Stomach (tissue), 8 donors: ENCODE measurements at regions not wholly inside any gene's neighbourhood (a gene's known extent, or its start where the extent isn't known, plus 50 kb on each side); places are given as distances from the start of the nearest gene placed in this dataset.

ENCODE experiments used
- DNase-seq, 2 donors: peaks; one replicate each; pipeline versions ENCODE4 v3.0.0 to v3.0.0-alpha.2; 2013 to 2019
- H3K27ac ChIP-seq, 5 donors: fragments of 200-600 bp in 4 of 5; sonication (generic) in 4 of 5; one replicate each; pipeline ENCODE4 v1.5.1; 2013 to 2019; ENCODE audit warnings: mild to moderate bottlenecking in 1 of 5, moderate library complexity in 1 of 5
- H3K27me3 ChIP-seq, 3 donors: fragments of 200-600 bp; sonication (generic); one replicate each; pipeline ENCODE4 v1.5.1; 2017 to 2019; ENCODE audit warnings: mixed run types in 1 of 3
- H3K36me3 ChIP-seq, 4 donors: fragments of 200-600 bp; sonication (generic); 1 replicate in 3 of 4; 2 replicates in 1 of 4; pipeline ENCODE4 v1.5.1; 2016 to 2019
- H3K4me1 ChIP-seq, 4 donors: fragments of 200-600 bp; sonication (generic); one replicate each; pipeline ENCODE4 v1.5.1; 2016 to 2019
- H3K4me3 ChIP-seq, 4 donors: fragments of 200-600 bp; sonication (generic) in 3 of 4; one replicate each; pipeline ENCODE4 v1.5.1; 2016 to 2019; ENCODE audit warnings: mild to moderate bottlenecking in 1 of 4
- H3K9me3 ChIP-seq, 4 donors: fragments of 200-600 bp; sonication (generic); one replicate each; pipeline ENCODE4 v1.5.1; 2016 to 2019
- CTCF ChIP-seq, 7 experiments: fragments of 450-650 bp in 4 of 7; fragments of 200-600 bp in 3 of 7; sonication (generic) in 3 of 7; IDR thresholded peaks; one replicate each; pipeline ENCODE4 v1.5.1; 2016 to 2019; ENCODE audit warnings: antibody characterized with exemption in 7 of 7, control low read depth in 2 of 7, mild to moderate bottlenecking in 1 of 7
- EP300 ChIP-seq: sonication (generic); formaldehyde crosslinking; IDR thresholded peaks from one replicate; pipeline ENCODE4 v1.6.1; 2017; ENCODE audit warnings: antibody characterized with exemption
- POLR2A ChIP-seq, 4 donors: fragments of 450-650 bp; IDR thresholded peaks; one replicate each; pipeline ENCODE4 v1.6.1; 2016; ENCODE audit warnings: antibody characterized with exemption in 4 of 4, control low read depth in 2 of 4, mild to moderate bottlenecking in 1 of 4, moderate library complexity in 1 of 4
- POLR2AphosphoS5 ChIP-seq, 3 donors: sonication (generic); formaldehyde crosslinking; IDR thresholded peaks; one replicate each; pipeline ENCODE4 v1.6.1; 2016; ENCODE audit warnings: antibody characterized with exemption in 3 of 3
- WGBS, 5 donors: extraction: QIAGEN DNeasy Blood & Tissue Kit in 3 of 5; methylation state at CpG; one replicate each; pipeline versions ENCODE4 v1.1.5 to v1.1.7; 2013 to 2018; 5-methylcytosine and 5-hydroxymethylcytosine counted together
- intact Hi-C: fragments of 100-400 bp; cut with DNase I; formaldehyde crosslinking; loops from one replicate; pipeline ENCODE4 v1.15.1; 2023; ENCODE audit warnings: low total_unique reads
- donor health status: healthy with polysubstance abuse.
- donor health status: Bipolar disorder and iron deficiency.
- donor health status: healthy.

GRCh38 chr11:115965767-115966504 is 461.7 kb upstream of the CADM1 start:
- peak in 1 of 2 donors; percentile 48 for DNase-seq
- Histone ChIP-seq H3K9me3 (no peaks in the 10 kb centered on the region), H3K27ac (no peak overlapping the region), H3K36me3 (no peaks in the 10 kb centered on the region), H3K4me1 (peaks cover 0 to 15% (median 5%) of the 10 kb centered on the region in 4 donors), H3K4me3 (no peak overlapping the region), H3K27me3 (peaks cover 0 to 16% (median 0%) of the 10 kb centered on the region in 3 donors)
- 55 to 65% (median 61%) methylated on average over 13 of the region's 13 CpGs for WGBS, 5 donors
- TF ChIP-seq POLR2A (IDR thresholded peaks at IDR 0.05) (no peak), CTCF (IDR thresholded peaks at IDR 0.05) (no peak), POLR2AphosphoS5 (IDR thresholded peaks at IDR 0.05) (no peak), EP300 (no peak)
- intact Hi-C loops = no loop called here

- Histone ChIP-seq H3K4me3 (no peak overlapping the region), H3K27me3 (peaks cover 0 to 22% (median 3%) of the 10 kb centered on the region in 3 donors)
Measured at GRCh38 chr11:115964091-115964490, 459.9 kb upstream of the CADM1 start.

GRCh38 chr11:115963156-115963555 is 458.9 kb upstream of the CADM1 start:
- TF ChIP-seq POLR2AphosphoS5 (IDR thresholded peaks at IDR 0.05) = no peak
- TF ChIP-seq CTCF (IDR thresholded peaks at IDR 0.05) = no peak
- TF ChIP-seq EP300 = no peak
- no peak for TF ChIP-seq POLR2A (IDR thresholded peaks at IDR 0.05)
- Histone ChIP-seq H3K4me1 (peaks cover 0 to 15% (median 5%) of the 10 kb centered on the region in 4 donors), H3K27ac (no peak overlapping the region), H3K9me3 (no peaks in the 10 kb centered on the region), H3K36me3 (no peaks in the 10 kb centered on the region), H3K27me3 (peaks cover 0 to 30% (median 5%) of the 10 kb centered on the region in 3 donors), H3K4me3 (no peak overlapping the region)
- WGBS, 5 donors = 37 to 55% (median 48%) methylated on average over 6 of the region's 6 CpGs
- peak in 1 of 2 donors; percentile 62 for DNase-seq
- intact Hi-C loops = no loop called here

More at GRCh38 chr11:115964091-115964490, 459.9 kb upstream of the CADM1 start:
- no peak for TF ChIP-seq POLR2A (IDR thresholded peaks at IDR 0.05)
- no peak for TF ChIP-seq EP300
- TF ChIP-seq CTCF (IDR thresholded peaks at IDR 0.05) = no peak
- TF ChIP-seq POLR2AphosphoS5 (IDR thresholded peaks at IDR 0.05) = peak in 1 of 3 donors; percentile 27
- no peaks in the 10 kb centered on the region for H3K36me3 ChIP-seq
- H3K9me3 ChIP-seq = no peaks in the 10 kb centered on the region
- H3K27ac ChIP-seq = no peak overlapping the region
- H3K4me1 ChIP-seq = peaks cover 0 to 15% (median 5%) of the 10 kb centered on the region in 4 donors
- intact Hi-C loops = no loop called here
- 16 to 41% (median 35%) methylated on average over 2 of the region's 2 CpGs for WGBS, 5 donors
- no peak for DNase-seq

GRCh38 chr11:115961159-115962003 is 457.2 kb upstream of the CADM1 start:
- no peaks in the 10 kb centered on the region for H3K9me3 ChIP-seq
- H3K4me3 ChIP-seq = no peak overlapping the region
- WGBS, 5 donors = 48 to 57% (median 53%) methylated on average over 11 of the region's 11 CpGs
- H3K36me3 ChIP-seq = no peaks in the 10 kb centered on the region
- TF ChIP-seq POLR2AphosphoS5 (IDR thresholded peaks at IDR 0.05) = no peak
- TF ChIP-seq CTCF (IDR thresholded peaks at IDR 0.05) = no peak
- TF ChIP-seq POLR2A (IDR thresholded peaks at IDR 0.05) = no peak
- TF ChIP-seq EP300 = no peak
- H3K4me1 ChIP-seq = peaks cover 0 to 15% (median 3%) of the 10 kb centered on the region in 4 donors
- H3K27ac ChIP-seq = no peak overlapping the region
- intact Hi-C loops = no loop called here
- peaks cover 0 to 26% (median 5%) of the 10 kb centered on the region in 3 donors for H3K27me3 ChIP-seq
- peak in 1 of 2 donors; percentile 41 for DNase-seq
